ENCODE measurements at regions not wholly inside any gene's neighbourhood (a gene's known extent, or its start where the extent isn't known, plus 50 kb on each side); places are given as distances from the start of the nearest gene placed in this dataset.

- TF ChIP-seq CTCF (IDR thresholded peaks at IDR 0.05; ENCODE audit: low read depth, low read length, missing input control) (no peak), FOXA1 (IDR thresholded peaks at IDR 0.05) (no peak)
Measured at GRCh38 chr2:153387203-153387602, 91.4 kb downstream of the RPRM start.

Measured in liver (tissue), 2 donors.